Neural crest cell (in vitro differentiated cells): ENCODE measurements at regions not wholly inside any gene's neighbourhood (a gene's known extent, or its start where the extent isn't known, plus 50 kb on each side); places are given as distances from the start of the nearest gene placed in this dataset.
"Not testable (repeated sequence)": the region's sequence is repeated elsewhere in the genome, so short reads cannot be mapped to it uniquely, and the experiment has no call there.

ENCODE experiments used
- DNase-seq: peaks from one replicate; pipeline ENCODE4 v3.0.0; 2021; ENCODE audit warnings: low read depth, mixed read lengths, low spot score
- H3K27ac Mint-ChIP-seq: one replicate; pipeline ENCODE4 v1.8.0; 2021; ENCODE audit warnings: mild to moderate bottlenecking, mixed read lengths; ENCODE audit not compliant: unreplicated experiment
- H3K27me3 Mint-ChIP-seq: 2 replicates; pipeline ENCODE4 v1.8.0; 2021; ENCODE audit warnings: low read depth, mild to moderate bottlenecking, mixed read lengths
- H3K36me3 Mint-ChIP-seq: 2 replicates; pipeline ENCODE4 v1.8.0; 2021; ENCODE audit warnings: low read depth, mild to moderate bottlenecking, mixed read lengths
- H3K4me1 Mint-ChIP-seq: 2 replicates; pipeline ENCODE4 v1.8.0; 2021; ENCODE audit warnings: mixed read lengths
- H3K4me3 Mint-ChIP-seq: one replicate; pipeline ENCODE4 v1.8.0; 2021; ENCODE audit warnings: mild to moderate bottlenecking, mixed read lengths
- H3K9me3 Mint-ChIP-seq: 2 replicates; pipeline ENCODE4 v1.8.0; 2021; ENCODE audit warnings: mixed read lengths
- TF ChIP-seq, protein P1 (sequence below): fragments of 200-600 bp; sonication (generic); conservative IDR thresholded peaks from 2 replicates; pipeline ENCODE4 v1.5.0; 2021; ENCODE audit warnings: antibody characterized with exemption, mild to moderate bottlenecking

DNA sequence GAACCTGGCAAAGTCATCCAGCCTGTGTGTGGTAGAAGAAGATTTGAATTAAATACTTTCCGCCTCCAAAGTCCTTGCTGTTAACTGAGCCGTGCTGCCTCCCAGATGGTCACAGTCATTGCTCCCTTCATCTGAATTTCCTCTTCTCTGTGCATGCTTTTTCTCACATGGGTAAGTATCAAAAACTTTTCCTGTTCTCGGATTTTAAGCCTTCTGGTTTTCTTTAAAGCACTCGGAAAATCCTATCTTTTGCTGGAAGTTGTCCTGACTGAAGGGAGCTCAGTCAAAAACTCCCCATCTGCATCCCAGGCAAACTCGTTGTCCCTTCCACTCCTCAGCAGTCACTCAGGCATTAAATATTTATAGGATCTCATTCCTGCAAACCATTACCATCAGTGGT, 290.0 kb upstream of the PIK3R1 start:
- no peak overlapping the region for H3K4me3 Mint-ChIP-seq
- H3K4me1 Mint-ChIP-seq, result no peaks in the 10 kb centered on the region
- H3K9me3 Mint-ChIP-seq, result no peaks in the 10 kb centered on the region
- no peaks in the 10 kb centered on the region for H3K36me3 Mint-ChIP-seq
- TF ChIP-seq, protein P1, sequence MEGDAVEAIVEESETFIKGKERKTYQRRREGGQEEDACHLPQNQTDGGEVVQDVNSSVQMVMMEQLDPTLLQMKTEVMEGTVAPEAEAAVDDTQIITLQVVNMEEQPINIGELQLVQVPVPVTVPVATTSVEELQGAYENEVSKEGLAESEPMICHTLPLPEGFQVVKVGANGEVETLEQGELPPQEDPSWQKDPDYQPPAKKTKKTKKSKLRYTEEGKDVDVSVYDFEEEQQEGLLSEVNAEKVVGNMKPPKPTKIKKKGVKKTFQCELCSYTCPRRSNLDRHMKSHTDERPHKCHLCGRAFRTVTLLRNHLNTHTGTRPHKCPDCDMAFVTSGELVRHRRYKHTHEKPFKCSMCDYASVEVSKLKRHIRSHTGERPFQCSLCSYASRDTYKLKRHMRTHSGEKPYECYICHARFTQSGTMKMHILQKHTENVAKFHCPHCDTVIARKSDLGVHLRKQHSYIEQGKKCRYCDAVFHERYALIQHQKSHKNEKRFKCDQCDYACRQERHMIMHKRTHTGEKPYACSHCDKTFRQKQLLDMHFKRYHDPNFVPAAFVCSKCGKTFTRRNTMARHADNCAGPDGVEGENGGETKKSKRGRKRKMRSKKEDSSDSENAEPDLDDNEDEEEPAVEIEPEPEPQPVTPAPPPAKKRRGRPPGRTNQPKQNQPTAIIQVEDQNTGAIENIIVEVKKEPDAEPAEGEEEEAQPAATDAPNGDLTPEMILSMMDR, result no peak
- H3K27me3 Mint-ChIP-seq, result no peaks in the 10 kb centered on the region
- H3K27ac Mint-ChIP-seq, result no peak overlapping the region
- no peak for DNase-seq

DNA sequence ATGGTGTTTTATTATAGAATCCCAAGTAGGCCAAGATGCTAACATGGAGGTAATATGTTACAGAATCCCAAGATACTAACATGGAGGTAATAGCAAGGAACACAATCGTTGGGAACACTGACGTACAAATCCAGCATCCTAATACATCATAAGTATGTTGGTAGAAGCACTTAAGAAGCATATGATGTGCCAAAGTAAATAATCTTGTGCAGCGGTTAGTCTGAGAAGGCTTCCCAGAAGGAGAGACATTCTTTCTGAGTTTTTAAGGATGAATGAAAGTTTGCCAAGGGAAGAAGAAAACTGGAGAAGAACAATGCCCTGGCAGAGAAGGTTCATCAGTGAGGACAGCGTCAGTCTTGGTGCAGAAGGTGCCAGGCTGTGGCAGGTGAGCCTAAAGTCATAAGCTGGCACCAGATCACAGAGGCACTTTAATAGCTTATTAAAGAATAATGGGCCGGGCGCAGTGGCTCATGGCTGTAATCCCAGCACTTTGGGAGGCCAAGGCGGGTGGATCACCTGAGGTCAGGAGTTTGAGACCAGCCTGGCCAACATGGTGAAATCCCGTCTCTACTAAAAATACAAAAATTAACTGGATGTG, 294.5 kb upstream of the PIK3R1 start:
- H3K4me3 Mint-ChIP-seq, result no peak overlapping the region
- no peak for DNase-seq
- no peaks in the 10 kb centered on the region for H3K4me1 Mint-ChIP-seq
- H3K36me3 Mint-ChIP-seq, result peaks cover 6% of the 10 kb centered on the region
- TF ChIP-seq, protein P1, result no peak
- H3K27ac Mint-ChIP-seq, result no peak overlapping the region
- no peaks in the 10 kb centered on the region for H3K27me3 Mint-ChIP-seq
- H3K9me3 Mint-ChIP-seq, result peaks cover 2% of the 10 kb centered on the region

DNA sequence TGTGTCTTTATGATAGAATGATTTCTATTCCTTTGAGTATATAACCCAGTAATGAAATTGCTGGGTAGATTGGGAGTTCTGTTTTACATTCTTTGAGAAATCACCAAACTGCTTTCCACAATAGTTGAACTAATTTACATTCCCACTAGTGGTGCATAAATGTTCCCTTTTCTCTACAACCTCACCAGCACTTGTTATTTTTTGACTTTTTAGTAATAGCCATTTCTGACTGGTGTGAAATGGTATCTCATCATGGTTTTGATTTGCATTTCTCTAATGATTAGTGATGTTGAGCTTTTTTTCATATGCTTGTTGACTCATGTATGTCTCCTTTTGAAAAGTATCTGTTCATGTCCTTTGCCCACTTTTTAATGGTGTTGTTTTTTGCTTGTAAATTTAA, 296.0 kb upstream of the PIK3R1 start:
- H3K27me3 Mint-ChIP-seq, H3K4me3 Mint-ChIP-seq, H3K4me1 Mint-ChIP-seq, H3K9me3 Mint-ChIP-seq, DNase-seq, H3K27ac Mint-ChIP-seq, H3K36me3 Mint-ChIP-seq: not testable (repeated sequence)

DNA sequence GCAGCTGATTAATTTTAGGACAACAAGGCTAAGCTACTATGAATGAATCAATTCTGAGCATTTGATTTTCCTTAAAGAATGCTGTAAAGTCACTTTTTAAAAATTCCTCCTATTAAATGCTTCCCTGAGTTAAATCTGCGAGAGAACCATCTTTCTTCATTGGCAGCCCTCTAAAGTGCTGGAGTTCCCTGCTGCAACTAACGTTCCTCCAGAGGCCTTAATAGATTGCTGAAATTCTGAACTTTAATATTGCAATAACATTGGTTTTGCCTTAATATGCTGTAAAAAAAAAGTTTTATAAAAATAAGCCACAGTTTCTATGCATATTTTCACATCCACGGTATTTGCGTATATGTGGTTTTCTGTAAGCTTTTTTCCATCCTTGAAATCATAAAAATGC, 298.0 kb upstream of the PIK3R1 start:
- H3K4me3 Mint-ChIP-seq, result no peak overlapping the region
- H3K27ac Mint-ChIP-seq, result no peak overlapping the region
- peaks cover 6% of the 10 kb centered on the region for H3K4me1 Mint-ChIP-seq
- H3K9me3 Mint-ChIP-seq, result peaks cover 2% of the 10 kb centered on the region
- no peak for DNase-seq
- H3K36me3 Mint-ChIP-seq, result peaks cover 6% of the 10 kb centered on the region
- H3K27me3 Mint-ChIP-seq, result no peaks in the 10 kb centered on the region
- TF ChIP-seq, protein P1, result no peak

DNA sequence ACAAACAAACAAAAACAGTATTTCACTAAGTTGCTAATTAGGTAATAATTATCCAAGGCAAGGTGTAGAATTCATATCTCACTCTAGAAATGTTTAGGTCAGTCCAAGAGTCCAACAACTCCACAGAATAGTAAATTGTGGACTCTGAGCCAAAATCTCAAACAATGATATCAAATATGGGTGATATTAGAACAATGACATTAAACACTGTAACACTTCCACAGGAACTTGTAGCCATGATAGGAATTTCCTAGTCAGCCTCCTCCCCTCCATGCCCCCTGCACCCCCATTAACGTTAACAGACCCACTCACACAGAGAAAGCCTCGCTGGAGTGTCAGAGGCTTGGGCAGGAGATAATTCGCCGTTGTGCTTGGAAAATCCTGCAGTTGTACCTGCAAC, 305.0 kb upstream of the PIK3R1 start:
- Mint-ChIP-seq H3K36me3 (no peaks in the 10 kb centered on the region), H3K4me3 (no peak overlapping the region), H3K4me1 (peaks cover 12% of the 10 kb centered on the region), H3K9me3 (no peaks in the 10 kb centered on the region), H3K27ac (no peak overlapping the region), H3K27me3 (no peaks in the 10 kb centered on the region)
- DNase-seq, result no peak
- TF ChIP-seq, protein P1, result no peak

DNA sequence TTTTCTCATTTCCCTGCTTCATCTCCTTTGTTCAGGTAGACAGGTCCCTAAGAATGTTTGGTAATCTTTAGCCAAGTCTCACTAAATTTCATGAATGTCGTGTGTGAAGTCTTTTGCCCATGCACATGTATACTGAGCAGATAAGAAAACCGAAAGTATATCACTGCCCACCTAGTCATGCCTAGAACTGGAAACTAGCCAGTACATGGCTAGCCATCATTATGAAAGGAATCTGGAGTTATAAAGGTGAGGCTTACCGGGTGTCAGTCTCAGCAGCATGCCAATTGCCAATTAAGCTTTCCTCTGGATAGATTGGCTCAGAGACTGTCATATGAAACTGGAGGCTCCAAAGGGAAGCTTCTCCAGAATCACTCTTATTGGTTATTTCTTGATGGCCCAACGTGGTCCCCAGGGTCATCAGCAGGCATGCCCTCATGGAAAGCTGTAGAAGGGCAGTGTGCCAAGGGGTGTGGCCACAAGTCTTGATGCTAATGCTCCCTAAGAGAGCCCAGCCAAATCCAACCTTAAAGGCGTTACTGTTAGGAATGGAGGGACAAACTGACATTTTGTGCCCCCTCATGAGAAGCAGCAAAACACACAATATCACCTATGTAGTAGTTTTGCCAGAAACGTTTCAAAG, 307.3 kb upstream of the PIK3R1 start:
- Mint-ChIP-seq H3K27ac (no peak overlapping the region), H3K4me3 (no peak overlapping the region), H3K9me3 (no peaks in the 10 kb centered on the region), H3K4me1 (peaks cover 6% of the 10 kb centered on the region), H3K36me3 (no peaks in the 10 kb centered on the region), H3K27me3 (no peaks in the 10 kb centered on the region)
- DNase-seq, result no peak
- TF ChIP-seq, protein P1, result no peak
